H1 (cell line): ENCODE measurements at regions not wholly inside any gene's neighbourhood (a gene's known extent, or its start where the extent isn't known, plus 50 kb on each side); places are given as distances from the start of the nearest gene placed in this dataset.

Experiments used
- EP300 ChIP-seq, 2 experiments: IDR thresholded peaks; 1 replicate in 1 of 2; 2 replicates in 1 of 2; pipeline ENCODE4 v1.6.1; 2011 to 2012; ENCODE audit warnings: low read depth in 2 of 2, low read length in 2 of 2, mild to moderate bottlenecking in 2 of 2, borderline replicate concordance in 1 of 2, inconsistent platforms in 1 of 2, moderate library complexity in 1 of 2
- EZH2 ChIP-seq: fragments of 200-600 bp; sonication (generic); IDR thresholded peaks from 2 replicates; pipeline ENCODE4 v1.7.1; 2012; ENCODE audit warnings: low read depth, mild to moderate bottlenecking, moderate library complexity, low read length, inconsistent platforms; ENCODE audit not compliant: severe bottlenecking
- POLR2AphosphoS5 ChIP-seq: IDR thresholded peaks from 2 replicates; pipeline ENCODE4 v1.6.1; 2011; ENCODE audit warnings: low read depth, low read length
- TF ChIP-seq, protein P1 (sequence below), 3 experiments: IDR thresholded peaks; 1 replicate in 2 of 3; 2 replicates in 1 of 3; pipeline versions ENCODE4 v1.5.1 to v1.6.1; 2011; ENCODE audit warnings: low read length in 3 of 3, mild to moderate bottlenecking in 3 of 3, inconsistent platforms in 2 of 3, low read depth in 1 of 3, moderate library complexity in 1 of 3; ENCODE audit not compliant: insufficient read depth in 1 of 3; ENCODE audit errors: control extremely low read depth in 1 of 3
- TF ChIP-seq, protein P2 (sequence below): IDR thresholded peaks from 2 replicates; pipeline ENCODE4 v1.6.1; 2012; ENCODE audit warnings: inconsistent platforms

- no peak for TF ChIP-seq EP300 (IDR thresholded peaks at IDR 0.05; ENCODE audit: borderline replicate concordance in 1 of 2, low read depth in 2 of 2, low read length in 2 of 2)
- TF ChIP-seq, protein P1, sequence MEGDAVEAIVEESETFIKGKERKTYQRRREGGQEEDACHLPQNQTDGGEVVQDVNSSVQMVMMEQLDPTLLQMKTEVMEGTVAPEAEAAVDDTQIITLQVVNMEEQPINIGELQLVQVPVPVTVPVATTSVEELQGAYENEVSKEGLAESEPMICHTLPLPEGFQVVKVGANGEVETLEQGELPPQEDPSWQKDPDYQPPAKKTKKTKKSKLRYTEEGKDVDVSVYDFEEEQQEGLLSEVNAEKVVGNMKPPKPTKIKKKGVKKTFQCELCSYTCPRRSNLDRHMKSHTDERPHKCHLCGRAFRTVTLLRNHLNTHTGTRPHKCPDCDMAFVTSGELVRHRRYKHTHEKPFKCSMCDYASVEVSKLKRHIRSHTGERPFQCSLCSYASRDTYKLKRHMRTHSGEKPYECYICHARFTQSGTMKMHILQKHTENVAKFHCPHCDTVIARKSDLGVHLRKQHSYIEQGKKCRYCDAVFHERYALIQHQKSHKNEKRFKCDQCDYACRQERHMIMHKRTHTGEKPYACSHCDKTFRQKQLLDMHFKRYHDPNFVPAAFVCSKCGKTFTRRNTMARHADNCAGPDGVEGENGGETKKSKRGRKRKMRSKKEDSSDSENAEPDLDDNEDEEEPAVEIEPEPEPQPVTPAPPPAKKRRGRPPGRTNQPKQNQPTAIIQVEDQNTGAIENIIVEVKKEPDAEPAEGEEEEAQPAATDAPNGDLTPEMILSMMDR (IDR thresholded peaks at IDR 0.05; ENCODE audit: control extremely low read depth in 1 of 3, insufficient read depth in 1 of 3, low read depth in 1 of 3, low read length in 3 of 3): no peak
- TF ChIP-seq, protein P2, sequence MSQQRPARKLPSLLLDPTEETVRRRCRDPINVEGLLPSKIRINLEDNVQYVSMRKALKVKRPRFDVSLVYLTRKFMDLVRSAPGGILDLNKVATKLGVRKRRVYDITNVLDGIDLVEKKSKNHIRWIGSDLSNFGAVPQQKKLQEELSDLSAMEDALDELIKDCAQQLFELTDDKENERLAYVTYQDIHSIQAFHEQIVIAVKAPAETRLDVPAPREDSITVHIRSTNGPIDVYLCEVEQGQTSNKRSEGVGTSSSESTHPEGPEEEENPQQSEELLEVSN: no peak
- no peak for TF ChIP-seq EZH2
- no peak for TF ChIP-seq POLR2AphosphoS5
Observed at GRCh38 chr10:128304271-128304670, 178.0 kb upstream of the MKI67 start.
